ENCODE measurements at regions not wholly inside any gene's neighbourhood (a gene's known extent, or its start where the extent isn't known, plus 50 kb on each side); places are given as distances from the start of the nearest gene placed in this dataset.

DNA sequence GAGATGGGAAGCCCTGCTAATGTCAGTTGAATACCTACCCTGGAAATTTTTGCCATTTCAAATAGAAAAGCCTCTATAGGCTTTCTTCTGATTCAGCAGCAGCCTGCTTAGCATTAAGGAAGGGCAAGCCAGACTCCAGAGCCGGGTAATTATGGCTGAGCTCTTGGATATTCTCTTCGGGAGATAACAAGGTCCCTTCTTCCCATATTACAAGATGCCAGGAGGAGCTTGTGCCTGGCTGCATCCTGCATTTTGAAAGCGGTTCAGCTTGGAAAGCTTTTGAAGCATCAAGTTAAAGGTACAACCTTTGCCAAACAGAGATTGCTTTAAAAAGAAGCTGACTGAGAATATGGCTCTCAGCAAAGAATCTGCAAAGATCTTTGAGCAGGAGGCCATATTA, 399.6 kb upstream of the RPS6KA3 start:
- Mint-ChIP-seq H3K27ac (no peak overlapping the region), H3K4me1 (no peaks in the 10 kb centered on the region), H3K27me3 (ENCODE audit: low read depth in 3 of 3) (peaks cover 0 to 7% (median 2%) of the 10 kb centered on the region in 3 donors), H3K36me3 (no peaks in the 10 kb centered on the region), H3K9me3 (peaks cover 0 to 2% (median 0%) of the 10 kb centered on the region in 6 donors), H3K4me3 (no peak overlapping the region)
- no peak for DNase-seq

DNA sequence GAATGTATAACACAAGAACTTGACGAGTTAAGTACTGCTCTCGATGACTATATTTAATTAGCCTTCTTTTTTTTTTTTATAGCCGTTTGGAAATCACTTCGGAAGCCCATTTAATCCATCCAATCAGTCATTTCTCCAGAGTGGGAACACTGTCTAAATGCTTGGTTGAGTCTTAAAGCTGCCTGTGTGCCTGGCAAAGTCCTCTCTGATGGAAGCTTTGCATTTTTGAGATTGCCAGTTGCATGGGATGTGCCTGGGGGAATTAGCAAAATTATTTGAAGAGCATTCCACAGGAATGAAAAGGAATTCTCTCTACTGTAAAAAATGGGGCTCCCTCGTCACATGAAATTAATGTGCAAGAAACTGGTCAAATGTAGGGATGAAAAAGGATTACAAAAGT, 398.8 kb upstream of the RPS6KA3 start:
- Mint-ChIP-seq H3K27me3 (ENCODE audit: low read depth in 3 of 3) (peaks cover 0 to 7% (median 2%) of the 10 kb centered on the region in 3 donors), H3K9me3 (peaks cover 0 to 2% (median 0%) of the 10 kb centered on the region in 6 donors), H3K36me3 (no peaks in the 10 kb centered on the region), H3K27ac (no peak overlapping the region), H3K4me1 (no peaks in the 10 kb centered on the region), H3K4me3 (no peak overlapping the region)
- no peak for DNase-seq

DNA sequence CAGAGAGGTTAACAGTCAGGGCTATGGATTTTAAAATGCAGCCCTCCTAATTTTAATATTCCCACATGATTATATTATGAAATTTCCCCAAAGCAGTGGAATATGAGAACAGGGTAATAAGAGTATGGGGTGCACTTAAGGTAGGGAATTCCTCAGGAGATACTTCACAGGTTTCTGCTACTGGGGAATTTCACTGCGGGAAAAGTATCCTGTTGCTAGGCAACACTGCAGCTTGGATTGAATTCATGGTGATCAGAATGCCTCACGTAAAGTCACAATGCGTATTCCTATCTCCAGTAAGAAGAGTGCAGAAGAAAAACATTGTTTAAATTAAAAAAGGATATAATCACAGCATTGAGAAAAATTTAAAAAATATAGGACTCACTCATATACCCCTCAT, 398.1 kb upstream of the RPS6KA3 start:
- Mint-ChIP-seq H3K9me3 (peaks cover 0 to 2% (median 0%) of the 10 kb centered on the region in 6 donors), H3K4me1 (no peaks in the 10 kb centered on the region), H3K4me3 (no peak overlapping the region), H3K27me3 (ENCODE audit: low read depth in 3 of 3) (peaks cover 0 to 5% (median 2%) of the 10 kb centered on the region in 3 donors), H3K27ac (no peak overlapping the region), H3K36me3 (no peaks in the 10 kb centered on the region)
- no peak for DNase-seq

DNA sequence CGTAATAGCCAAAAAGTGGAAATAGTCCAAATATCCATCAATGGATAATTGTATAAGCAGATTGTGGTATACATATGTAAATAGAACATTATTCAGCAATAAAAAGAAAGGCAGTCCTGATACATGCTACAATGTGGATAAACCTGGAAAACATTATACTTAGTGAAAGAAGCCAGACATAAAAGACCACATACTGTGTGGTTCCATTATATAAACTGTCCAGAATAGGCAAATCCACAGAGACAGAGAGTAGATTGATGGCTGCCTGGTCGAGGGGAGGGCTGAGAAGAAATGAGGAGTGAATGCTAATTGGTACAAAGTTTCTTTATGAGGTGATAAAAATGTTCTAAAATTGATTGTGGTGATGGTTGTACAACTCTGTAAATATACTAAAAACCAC, 397.4 kb upstream of the RPS6KA3 start:
- no peaks in the 10 kb centered on the region for H3K36me3 Mint-ChIP-seq
- H3K4me3 Mint-ChIP-seq: no peak overlapping the region
- H3K27me3 Mint-ChIP-seq (ENCODE audit: low read depth in 3 of 3): peaks cover 0 to 5% (median 2%) of the 10 kb centered on the region in 3 donors
- H3K4me1 Mint-ChIP-seq: no peaks in the 10 kb centered on the region
- H3K27ac Mint-ChIP-seq: no peak overlapping the region
- H3K9me3 Mint-ChIP-seq: peaks cover 0 to 2% (median 0%) of the 10 kb centered on the region in 6 donors
- DNase-seq: no peak

GRCh38 chrX:20663336-20663735, 396.6 kb upstream of the RPS6KA3 start:
- Mint-ChIP-seq H3K27me3 (ENCODE audit: low read depth in 3 of 3) (peaks cover 0 to 5% (median 2%) of the 10 kb centered on the region in 3 donors), H3K9me3 (peaks cover 0 to 2% (median 0%) of the 10 kb centered on the region in 6 donors), H3K4me3 (no peak overlapping the region), H3K36me3 (no peaks in the 10 kb centered on the region), H3K27ac (no peak overlapping the region), H3K4me1 (no peaks in the 10 kb centered on the region)
- DNase-seq: no peak

GRCh38 chrX:20656721-20657120, 390.0 kb upstream of the RPS6KA3 start:
- Mint-ChIP-seq H3K27me3 (ENCODE audit: low read depth in 3 of 3) (peaks cover 0 to 9% (median 0%) of the 10 kb centered on the region in 3 donors), H3K36me3 (no peaks in the 10 kb centered on the region), H3K4me3 (no peak overlapping the region), H3K4me1 (no peaks in the 10 kb centered on the region), H3K9me3 (no peaks in the 10 kb centered on the region), H3K27ac (no peak overlapping the region)
- DNase-seq: no peak

DNA sequence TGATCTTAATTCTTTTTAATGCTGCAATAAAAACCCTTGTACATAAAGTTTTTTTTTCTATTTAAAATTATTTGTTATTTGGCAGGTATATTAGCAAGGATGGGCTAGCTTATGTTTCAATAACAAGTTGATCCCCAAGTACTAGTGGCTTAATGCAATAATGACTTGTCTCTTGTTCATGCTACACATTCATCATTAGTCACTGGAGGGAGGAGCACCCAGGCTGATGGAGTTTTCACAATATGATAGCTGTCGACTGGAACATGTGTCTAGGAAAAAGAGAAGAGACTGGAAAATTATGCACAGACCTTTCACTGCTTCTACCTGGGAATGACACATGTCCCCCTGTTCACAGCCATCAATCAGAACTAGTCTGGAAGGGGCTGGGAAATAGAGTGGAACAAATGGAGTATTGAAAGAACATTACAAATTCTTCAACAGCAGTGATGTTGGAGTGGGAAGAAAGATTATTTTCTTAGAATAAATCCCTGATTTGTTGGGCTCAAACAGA, 387.9 kb upstream of the RPS6KA3 start:
- H3K9me3 Mint-ChIP-seq: no peaks in the 10 kb centered on the region
- H3K36me3 Mint-ChIP-seq: no peaks in the 10 kb centered on the region
- peaks cover 0 to 9% (median 0%) of the 10 kb centered on the region in 3 donors for H3K27me3 Mint-ChIP-seq (ENCODE audit: low read depth in 3 of 3)
- no peak overlapping the region for H3K4me3 Mint-ChIP-seq
- H3K4me1 Mint-ChIP-seq: no peaks in the 10 kb centered on the region
- H3K27ac Mint-ChIP-seq: no peak overlapping the region
- no peak for DNase-seq

GRCh38 chrX:20653070-20653469, 386.4 kb upstream of the RPS6KA3 start:
- DNase-seq: no peak
- no peaks in the 10 kb centered on the region for H3K36me3 Mint-ChIP-seq
- no peak overlapping the region for H3K27ac Mint-ChIP-seq
- H3K4me3 Mint-ChIP-seq: no peak overlapping the region
- no peaks in the 10 kb centered on the region for H3K4me1 Mint-ChIP-seq
- H3K9me3 Mint-ChIP-seq: peaks cover 0 to 2% (median 0%) of the 10 kb centered on the region in 6 donors
- H3K27me3 Mint-ChIP-seq (ENCODE audit: low read depth in 3 of 3): peaks cover 0 to 9% (median 0%) of the 10 kb centered on the region in 3 donors

DNA sequence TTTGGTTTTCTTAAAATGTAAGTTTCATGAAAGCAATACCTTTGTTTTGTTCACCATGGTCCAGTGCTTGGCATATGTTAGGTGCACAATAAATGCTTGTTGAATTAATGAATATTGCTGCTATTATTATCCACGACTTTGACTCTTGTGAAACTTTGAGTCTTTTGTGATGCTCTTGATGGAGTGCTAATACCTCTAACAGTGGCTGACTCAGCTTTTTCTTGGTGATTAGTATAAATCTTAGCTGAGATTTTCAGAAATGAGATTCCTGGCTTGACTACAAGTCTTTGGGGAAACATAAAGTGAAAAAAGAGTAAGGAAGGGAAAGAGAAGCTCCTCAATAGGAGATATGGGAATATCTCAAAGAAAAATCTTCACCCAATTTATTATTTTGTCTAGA, 375.2 kb upstream of the RPS6KA3 start:
- Mint-ChIP-seq H3K27ac (no peak overlapping the region), H3K4me1 (no peaks in the 10 kb centered on the region), H3K27me3 (ENCODE audit: low read depth in 3 of 3) (peaks cover 0 to 7% (median 3%) of the 10 kb centered on the region in 3 donors), H3K9me3 (peaks cover 0 to 3% (median 0%) of the 10 kb centered on the region in 6 donors), H3K4me3 (no peak overlapping the region), H3K36me3 (no peaks in the 10 kb centered on the region)
- no peak for DNase-seq

DNA sequence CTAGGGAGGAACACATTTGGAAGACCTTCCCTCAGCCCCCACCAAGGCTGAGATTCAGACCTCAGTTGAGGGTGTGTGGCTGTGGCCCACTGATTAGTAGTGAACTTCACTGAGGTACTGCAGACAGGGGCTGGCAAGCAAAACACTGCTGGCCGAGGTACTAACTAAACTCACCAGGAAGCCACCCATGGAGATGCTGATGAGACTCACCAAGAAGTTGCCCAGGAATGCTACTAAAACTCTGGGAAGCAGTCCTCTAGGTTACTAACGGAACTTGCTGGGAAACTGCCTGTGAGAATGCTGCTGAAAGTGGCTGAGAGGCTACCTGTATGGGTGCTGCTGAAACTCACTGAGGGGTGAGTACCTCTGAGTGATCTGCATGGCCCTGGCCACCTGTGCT, 372.4 kb upstream of the RPS6KA3 start:
- H3K4me1 Mint-ChIP-seq: no peaks in the 10 kb centered on the region
- H3K27ac Mint-ChIP-seq: no peak overlapping the region
- no peaks in the 10 kb centered on the region for H3K9me3 Mint-ChIP-seq
- H3K36me3 Mint-ChIP-seq: no peaks in the 10 kb centered on the region
- H3K4me3 Mint-ChIP-seq: no peak overlapping the region
- peaks cover 0 to 7% (median 0%) of the 10 kb centered on the region in 3 donors for H3K27me3 Mint-ChIP-seq (ENCODE audit: low read depth in 3 of 3)
- no peak for DNase-seq

DNA sequence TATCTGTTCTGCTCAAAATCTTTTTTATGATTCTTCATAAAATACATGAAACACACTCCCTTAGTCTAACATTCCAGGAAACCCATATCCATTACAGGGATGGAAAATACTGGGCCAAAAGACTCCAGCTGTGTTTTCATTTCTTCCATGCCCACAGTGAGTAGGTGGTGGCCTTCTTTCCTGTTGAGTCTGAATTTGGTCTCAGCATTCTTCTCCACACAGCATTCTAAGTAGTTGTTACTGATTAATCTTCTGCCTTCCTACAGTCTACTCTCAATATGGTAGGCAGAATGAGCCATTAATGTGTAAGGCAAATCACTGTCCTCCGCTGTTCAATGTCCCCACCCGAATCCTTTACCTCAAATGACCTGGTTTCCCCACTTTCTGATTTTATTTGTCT, 370.6 kb upstream of the RPS6KA3 start:
- no peaks in the 10 kb centered on the region for H3K4me1 Mint-ChIP-seq
- H3K4me3 Mint-ChIP-seq: no peak overlapping the region
- H3K9me3 Mint-ChIP-seq: no peaks in the 10 kb centered on the region
- no peak overlapping the region for H3K27ac Mint-ChIP-seq
- DNase-seq: no peak
- no peaks in the 10 kb centered on the region for H3K36me3 Mint-ChIP-seq
- H3K27me3 Mint-ChIP-seq (ENCODE audit: low read depth in 3 of 3): peaks cover 0 to 7% (median 0%) of the 10 kb centered on the region in 3 donors

DNA sequence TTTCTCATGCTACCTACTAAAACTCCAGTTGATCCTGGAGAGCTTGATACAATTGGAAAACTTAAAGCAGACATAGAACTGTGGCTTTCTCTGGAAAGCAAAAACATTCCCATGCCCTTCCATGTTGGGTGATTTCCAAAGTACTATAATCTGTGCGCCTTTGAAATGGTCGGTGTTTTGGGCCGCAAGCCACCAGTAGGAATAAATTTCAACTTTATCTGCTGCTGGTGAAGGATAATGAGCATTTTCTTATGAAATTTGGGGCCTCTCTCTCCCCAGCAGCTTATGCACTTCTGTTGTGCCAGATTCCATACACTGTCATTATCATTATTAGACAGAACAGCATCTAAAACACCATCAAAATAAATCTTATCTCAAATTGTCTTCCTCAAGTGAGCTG, 366.7 kb upstream of the RPS6KA3 start:
- no peak for DNase-seq
- H3K9me3 Mint-ChIP-seq: no peaks in the 10 kb centered on the region
- H3K4me3 Mint-ChIP-seq: no peak overlapping the region
- peaks cover 0 to 9% (median 0%) of the 10 kb centered on the region in 3 donors for H3K27me3 Mint-ChIP-seq (ENCODE audit: low read depth in 3 of 3)
- no peak overlapping the region for H3K27ac Mint-ChIP-seq
- H3K4me1 Mint-ChIP-seq: no peaks in the 10 kb centered on the region
- H3K36me3 Mint-ChIP-seq: no peaks in the 10 kb centered on the region

GRCh38 chrX:20623448-20623847, 356.7 kb upstream of the RPS6KA3 start:
- Mint-ChIP-seq H3K27me3 (ENCODE audit: low read depth in 3 of 3) (peaks cover 0 to 13% (median 2%) of the 10 kb centered on the region in 3 donors), H3K27ac (no peak overlapping the region), H3K4me3 (no peak overlapping the region), H3K4me1 (no peaks in the 10 kb centered on the region), H3K9me3 (no peaks in the 10 kb centered on the region), H3K36me3 (no peaks in the 10 kb centered on the region)
- DNase-seq: no peak

GRCh38 chrX:20620306-20620705, 353.6 kb upstream of the RPS6KA3 start:
- no peaks in the 10 kb centered on the region for H3K36me3 Mint-ChIP-seq
- DNase-seq: no peak
- peaks cover 0 to 2% (median 0%) of the 10 kb centered on the region in 3 donors for H3K27me3 Mint-ChIP-seq (ENCODE audit: low read depth in 3 of 3)
- no peaks in the 10 kb centered on the region for H3K4me1 Mint-ChIP-seq
- H3K4me3 Mint-ChIP-seq: no peak overlapping the region
- H3K9me3 Mint-ChIP-seq: peaks cover 0 to 2% (median 0%) of the 10 kb centered on the region in 6 donors
- H3K27ac Mint-ChIP-seq: no peak overlapping the region

DNA sequence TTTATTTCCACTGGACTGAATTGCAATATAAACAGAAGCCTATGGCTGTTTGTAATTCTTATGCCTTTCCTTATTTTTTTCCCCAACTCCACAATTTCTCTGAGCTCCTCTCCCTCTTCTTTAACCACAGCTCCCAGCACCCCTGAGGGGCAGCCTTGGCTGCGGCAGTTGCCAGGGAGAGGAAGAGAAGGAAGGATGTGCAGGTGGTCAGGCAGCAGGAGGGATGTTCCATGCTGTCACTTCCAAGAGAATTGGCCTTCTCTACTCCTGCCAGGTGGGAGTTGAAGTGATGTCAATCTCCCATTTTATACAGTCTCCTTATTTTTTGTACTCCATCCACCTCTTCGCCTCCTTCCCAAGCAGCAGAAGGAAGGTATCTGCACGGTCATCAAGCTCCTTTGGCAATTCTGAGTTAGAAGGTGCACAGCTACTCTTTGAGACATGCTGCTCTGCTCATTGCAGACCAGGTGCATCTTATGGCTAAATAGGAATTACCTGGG, 343.3 kb upstream of the RPS6KA3 start:
- Mint-ChIP-seq H3K36me3 (no peaks in the 10 kb centered on the region), H3K4me3 (no peak overlapping the region), H3K27ac (no peak overlapping the region), H3K4me1 (no peaks in the 10 kb centered on the region), H3K27me3 (ENCODE audit: low read depth in 3 of 3) (peaks cover 0 to 5% (median 1%) of the 10 kb centered on the region in 3 donors), H3K9me3 (peaks cover 0 to 2% (median under 1%) of the 10 kb centered on the region in 6 donors)
- no peak for DNase-seq

Data from immature natural killer cell (primary cell).